ENCODE measurements at regions not wholly inside any gene's neighbourhood (a gene's known extent, or its start where the extent isn't known, plus 50 kb on each side); places are given as distances from the start of the nearest gene placed in this dataset.

DNA sequence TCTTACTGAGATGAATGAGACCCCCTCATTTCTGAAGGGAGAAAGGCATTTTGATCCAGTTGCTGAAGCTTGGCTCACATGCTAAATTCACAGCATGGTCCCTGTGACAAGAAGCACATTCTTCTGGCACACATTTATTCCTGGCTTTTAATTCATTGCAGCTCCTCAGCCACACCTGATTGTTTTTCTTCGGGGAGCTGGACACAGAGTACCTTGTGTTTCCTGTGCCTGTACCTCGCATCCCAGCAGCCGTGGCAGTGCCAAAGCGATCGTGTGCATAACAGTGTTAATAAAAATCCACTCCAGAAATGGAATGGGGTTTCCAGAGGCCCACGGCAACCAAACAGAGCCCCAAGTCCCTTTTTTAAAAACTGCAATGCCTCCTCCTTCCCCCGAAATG is 615.3 kb upstream of the MGMT start:
- intact Hi-C loops (cut with micrococcal nuclease): no loop called here
- dilution Hi-C loops (cut with MboI; ENCODE audit: extremely low pct_ligation_motif_present, low sequenced_read_pairs): no loop called here
- Histone ChIP-seq H3K27ac (ENCODE audit: insufficient read depth, low read depth, low read length) (no peak overlapping the region), H3K4me2 (ENCODE audit: insufficient read depth, low read length) (no peak overlapping the region), H3K4me1 (ENCODE audit: control insufficient read depth, extremely low read depth, insufficient read depth, low read length) (no peaks in the 10 kb centered on the region), H2AFZ (ENCODE audit: low read depth, low read length) (no peak overlapping the region), H3K9ac (replicated peaks; ENCODE audit: extremely low read depth, insufficient read depth, low read length) (no peak overlapping the region), H3K79me2 (ENCODE audit: control insufficient read depth, insufficient read depth, low read length) (no peaks in the 10 kb centered on the region), H3K9me3 (replicated peaks; ENCODE audit: control insufficient read depth, insufficient read depth, low read length) (no peaks in the 10 kb centered on the region), H4K20me1 (replicated peaks; ENCODE audit: control insufficient read depth, extremely low read depth, insufficient read depth, low read length) (no peaks in the 10 kb centered on the region), H3K27me3 (ENCODE audit: control insufficient read depth in 2 of 2, insufficient read depth in 2 of 2, low read length in 2 of 2) (no peaks in the 10 kb centered on the region), H3K36me3 (ENCODE audit: control insufficient read depth in 2 of 2, extremely low read depth in 1 of 2, insufficient read depth in 2 of 2, low read length in 2 of 2) (no peaks in the 10 kb centered on the region), H3K9me1 (replicated peaks; ENCODE audit: control insufficient read depth, extremely low read depth, insufficient read depth, low read length) (no peaks in the 10 kb centered on the region), H3K4me3 (replicated peaks in 1 of 3; ENCODE audit: insufficient read depth in 1 of 3, low read depth in 1 of 3, low read length in 3 of 3) (no peak overlapping the region)
- TF ChIP-seq POLR2AphosphoS5 (IDR thresholded peaks at IDR 0.05; ENCODE audit: insufficient read depth, low read depth, low read length) (no peak), FOS (IDR thresholded peaks at IDR 0.05; ENCODE audit: borderline replicate concordance, insufficient read depth, low read length) (no peak), POLR2A (IDR thresholded peaks at IDR 0.05; ENCODE audit: low read depth, low read length) (no peak)
- CTCF ChIA-PET: no interaction called here
- BruUV-seq (replicated peaks): no TSS peak
- no peak for DNase-seq (ENCODE audit: low read depth, low spot score)
- POLR2A ChIA-PET: no interaction called here
- no peak for FAIRE-seq

- DNase-seq (ENCODE audit: low read depth, low spot score) (no peak), FAIRE-seq (no peak)
- BruUV-seq (replicated peaks): no TSS peak
- ChIA-PET CTCF (no interaction called here), POLR2A (no interaction called here)
- no peak overlapping the region for H3K27ac ChIP-seq (ENCODE audit: insufficient read depth, low read depth, low read length)
- no peaks in the 10 kb centered on the region for H3K4me1 ChIP-seq (ENCODE audit: control insufficient read depth, extremely low read depth, insufficient read depth, low read length)
- H3K79me2 ChIP-seq (ENCODE audit: control insufficient read depth, insufficient read depth, low read length): no peaks in the 10 kb centered on the region
- H2AFZ ChIP-seq (ENCODE audit: low read depth, low read length): no peak overlapping the region
- H3K4me2 ChIP-seq (ENCODE audit: insufficient read depth, low read length): no peak overlapping the region
- no peaks in the 10 kb centered on the region for H3K9me1 ChIP-seq (replicated peaks; ENCODE audit: control insufficient read depth, extremely low read depth, insufficient read depth, low read length)
- TF ChIP-seq GATA2 (IDR thresholded peaks at IDR 0.05; ENCODE audit: insufficient read depth, insufficient read length, low read depth, low read length): no peak
- TF ChIP-seq, protein P1, sequence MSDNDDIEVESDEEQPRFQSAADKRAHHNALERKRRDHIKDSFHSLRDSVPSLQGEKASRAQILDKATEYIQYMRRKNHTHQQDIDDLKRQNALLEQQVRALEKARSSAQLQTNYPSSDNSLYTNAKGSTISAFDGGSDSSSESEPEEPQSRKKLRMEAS (IDR thresholded peaks at IDR 0.05; ENCODE audit: insufficient read depth, insufficient read length): no peak
- TF ChIP-seq JUN (IDR thresholded peaks at IDR 0.05; ENCODE audit: borderline replicate concordance, insufficient read depth, insufficient read length, low read depth): no peak
- TF ChIP-seq POLR2A (IDR thresholded peaks at IDR 0.05; ENCODE audit: low read depth, low read length): no peak
- no peak for TF ChIP-seq POLR2AphosphoS5 (IDR thresholded peaks at IDR 0.05; ENCODE audit: insufficient read depth, low read depth, low read length)
- no peak for TF ChIP-seq FOS (IDR thresholded peaks at IDR 0.05; ENCODE audit: borderline replicate concordance, insufficient read depth, low read length)
- TF ChIP-seq MYC (IDR thresholded peaks at IDR 0.05; ENCODE audit: low read depth, low read length): no peak
- no peak for TF ChIP-seq EZH2 (IDR thresholded peaks at IDR 0.05; ENCODE audit: borderline replicate concordance, low read depth, low read length, severe bottlenecking)
- no peak for TF ChIP-seq CTCF (IDR thresholded peaks at IDR 0.05; ENCODE audit: extremely low read depth in 1 of 2, insufficient read depth in 1 of 2, low read depth in 1 of 2, low read length in 2 of 2)
- dilution Hi-C loops (cut with MboI; ENCODE audit: extremely low pct_ligation_motif_present, low sequenced_read_pairs): no loop called here
- no peaks in the 10 kb centered on the region for H3K9me3 ChIP-seq (replicated peaks; ENCODE audit: control insufficient read depth, insufficient read depth, low read length)
- no peaks in the 10 kb centered on the region for H3K27me3 ChIP-seq (ENCODE audit: control insufficient read depth in 2 of 2, insufficient read depth in 2 of 2, low read length in 2 of 2)
- H4K20me1 ChIP-seq (replicated peaks; ENCODE audit: control insufficient read depth, extremely low read depth, insufficient read depth, low read length): no peaks in the 10 kb centered on the region
- no peak overlapping the region for H3K4me3 ChIP-seq (replicated peaks in 1 of 3; ENCODE audit: insufficient read depth in 1 of 3, low read depth in 1 of 3, low read length in 3 of 3)
- intact Hi-C loops (cut with micrococcal nuclease): no loop called here
- no peaks in the 10 kb centered on the region for H3K36me3 ChIP-seq (ENCODE audit: control insufficient read depth in 2 of 2, extremely low read depth in 1 of 2, insufficient read depth in 2 of 2, low read length in 2 of 2)
- H3K9ac ChIP-seq (replicated peaks; ENCODE audit: extremely low read depth, insufficient read depth, low read length): no peak overlapping the region
These were observed 614.6 kb upstream of the MGMT start for GRCh38 chr10:128852449-128852848.
